Tibial nerve (tissue), 4 donors: ENCODE measurements at regions not wholly inside any gene's neighbourhood (a gene's known extent, or its start where the extent isn't known, plus 50 kb on each side); places are given as distances from the start of the nearest gene placed in this dataset.

Source experiments
- DNase-seq, 2 donors: peaks; one replicate each; pipeline ENCODE4 v3.0.0-alpha.2; 2019; ENCODE audit warnings: low spot score in 2 of 2
- H3K27ac ChIP-seq, 4 donors: fragments of 200-600 bp; sonication (generic) in 3 of 4; one replicate each; pipeline ENCODE4 v1.5.1; 2017 to 2019; ENCODE audit warnings: mild to moderate bottlenecking in 1 of 4
- H3K27me3 ChIP-seq, 2 donors: fragments of 200-600 bp; sonication (generic) in 1 of 2; one replicate each; pipeline versions ENCODE4 v1.5.1 to v1.6.0; 2017 to 2019
- H3K36me3 ChIP-seq, 3 donors: fragments of 200-600 bp; sonication (generic); one replicate each; pipeline ENCODE4 v1.5.1; 2018 to 2019
- H3K4me1 ChIP-seq, 4 donors: fragments of 200-600 bp; sonication (generic) in 3 of 4; one replicate each; pipeline ENCODE4 v1.5.1; 2017 to 2019
- H3K4me3 ChIP-seq, 4 donors: fragments of 200-600 bp; sonication (generic) in 3 of 4; one replicate each; pipeline ENCODE4 v1.5.1; 2017 to 2019; ENCODE audit warnings: mild to moderate bottlenecking in 1 of 4, moderate library complexity in 1 of 4
- H3K9me3 ChIP-seq, 4 donors: fragments of 200-600 bp; sonication (generic) in 3 of 4; one replicate each; pipeline ENCODE4 v1.5.1; 2017 to 2019
- CTCF ChIP-seq, 5 experiments: fragments of 200-600 bp in 3 of 5; fragments of 450-650 bp in 2 of 5; sonication (generic) in 3 of 5; IDR thresholded peaks; one replicate each; pipeline ENCODE4 v1.5.1; 2016 to 2019; ENCODE audit warnings: antibody characterized with exemption in 5 of 5, mild to moderate bottlenecking in 3 of 5, moderate library complexity in 2 of 5
- EP300 ChIP-seq, 2 donors: sonication (generic); formaldehyde crosslinking; IDR thresholded peaks; one replicate each; pipeline ENCODE4 v1.6.1; 2017; ENCODE audit warnings: antibody characterized with exemption in 2 of 2, mild to moderate bottlenecking in 1 of 2
- POLR2A ChIP-seq, 2 donors: fragments of 450-650 bp; IDR thresholded peaks; one replicate each; pipeline ENCODE4 v1.6.1; 2017; ENCODE audit warnings: antibody characterized with exemption in 2 of 2, mild to moderate bottlenecking in 2 of 2, moderate library complexity in 2 of 2
- WGBS, 2 donors: methylation state at CpG; one replicate each; pipeline ENCODE4 v1.1.5; 2018; 5-methylcytosine and 5-hydroxymethylcytosine counted together

GRCh38 chr17:77808686-77809425 is 149.6 kb upstream of the TNRC6C start:
- Histone ChIP-seq H3K9me3 (no peaks in the 10 kb centered on the region), H3K27ac (no peak overlapping the region), H3K36me3 (no peaks in the 10 kb centered on the region), H3K27me3 (no peaks in the 10 kb centered on the region), H3K4me3 (no peak overlapping the region), H3K4me1 (peaks cover 0 to 19% (median 12%) of the 10 kb centered on the region in 4 donors)
- no peak for DNase-seq
- 85 to 88% methylated on average over 10 of the region's 10 CpGs for WGBS, 2 donors
- TF ChIP-seq POLR2A (IDR thresholded peaks at IDR 0.05): no peak
- TF ChIP-seq CTCF (IDR thresholded peaks at IDR 0.05): no peak

- WGBS, 2 donors: 95 to 96% methylated on average over 2 of the region's 2 CpGs
- H3K36me3 ChIP-seq: no peaks in the 10 kb centered on the region
- H3K4me1 ChIP-seq: peaks cover 0 to 19% (median 12%) of the 10 kb centered on the region in 4 donors
- H3K4me3 ChIP-seq: no peak overlapping the region
- H3K9me3 ChIP-seq: no peaks in the 10 kb centered on the region
- peak overlapping the region in 1 of 4 donors; percentile 80 for H3K27ac ChIP-seq
- H3K27me3 ChIP-seq: no peaks in the 10 kb centered on the region
- DNase-seq: no peak
- TF ChIP-seq CTCF (IDR thresholded peaks at IDR 0.05) (no peak), EP300 (IDR thresholded peaks at IDR 0.05) (no peak), POLR2A (IDR thresholded peaks at IDR 0.05) (no peak)
Observed at GRCh38 chr17:77809814-77810213, 148.7 kb upstream of the TNRC6C start.

- H3K27ac ChIP-seq: peak overlapping the region in 1 of 4 donors; percentile 80
- no peaks in the 10 kb centered on the region for H3K27me3 ChIP-seq
- no peaks in the 10 kb centered on the region for H3K9me3 ChIP-seq
- WGBS, 2 donors: 9 to 13% methylated on average over 1 of the region's 1 CpG
- no peak for DNase-seq
- no peaks in the 10 kb centered on the region for H3K36me3 ChIP-seq
- no peak overlapping the region for H3K4me3 ChIP-seq
- peaks cover 0 to 19% (median 12%) of the 10 kb centered on the region in 4 donors for H3K4me1 ChIP-seq
- TF ChIP-seq EP300 (IDR thresholded peaks at IDR 0.05) (no peak), POLR2A (IDR thresholded peaks at IDR 0.05) (no peak), CTCF (IDR thresholded peaks at IDR 0.05) (no peak)
Observed at GRCh38 chr17:77810536-77810935, 148.0 kb upstream of the TNRC6C start.

GRCh38 chr17:77811521-77811920 is 147.0 kb upstream of the TNRC6C start:
- Histone ChIP-seq H3K27ac (peak overlapping the region in 1 of 4 donors; percentile 77), H3K36me3 (no peaks in the 10 kb centered on the region), H3K4me1 (peaks cover 0 to 19% (median 12%) of the 10 kb centered on the region in 4 donors), H3K4me3 (no peak overlapping the region), H3K27me3 (no peaks in the 10 kb centered on the region), H3K9me3 (no peaks in the 10 kb centered on the region)
- DNase-seq: no peak
- TF ChIP-seq CTCF (IDR thresholded peaks at IDR 0.05) (no peak), EP300 (IDR thresholded peaks at IDR 0.05) (no peak), POLR2A (IDR thresholded peaks at IDR 0.05) (no peak)
- 44 to 55% methylated on average over 6 of the region's 6 CpGs for WGBS, 2 donors

- DNase-seq: no peak
- TF ChIP-seq EP300 (IDR thresholded peaks at IDR 0.05) (no peak), POLR2A (IDR thresholded peaks at IDR 0.05) (no peak), CTCF (IDR thresholded peaks at IDR 0.05) (no peak)
- WGBS, 2 donors: 81 to 90% methylated on average over 9 of the region's 9 CpGs
- no peak overlapping the region for H3K27ac ChIP-seq
- H3K4me3 ChIP-seq: no peak overlapping the region
- peaks cover 0 to 19% (median 12%) of the 10 kb centered on the region in 4 donors for H3K4me1 ChIP-seq
- no peaks in the 10 kb centered on the region for H3K36me3 ChIP-seq
- no peaks in the 10 kb centered on the region for H3K9me3 ChIP-seq
- H3K27me3 ChIP-seq: no peaks in the 10 kb centered on the region
Observed at GRCh38 chr17:77814091-77814772, 144.3 kb upstream of the TNRC6C start.
